OCI-M1 (cell line): ENCODE measurements at regions not wholly inside any gene's neighbourhood (a gene's known extent, or its start where the extent isn't known, plus 50 kb on each side); places are given as distances from the start of the nearest gene placed in this dataset.
A peak's percentile ranks its signal among the peaks of the same experiment; 100 is the strongest.
"Not testable (repeated sequence)": the region's sequence is repeated elsewhere in the genome, so short reads cannot be mapped to it uniquely, and the experiment has no call there.

Experiments used
- DNase-seq: peaks from one replicate; lab custom pipeline; 2025; lab: John Stamatoyannopoulos, UW

- DNase-seq = no peak
Observed at GRCh38 chr5:67941614-67942401, 273.7 kb upstream of the PIK3R1 start.

GRCh38 chr5:67935908-67936566, 279.5 kb upstream of the PIK3R1 start:
- peak; percentile 57 for DNase-seq

GRCh38 chr5:67934976-67935375, 280.6 kb upstream of the PIK3R1 start:
- no peak for DNase-seq

GRCh38 chr5:67925511-67925910, 290.0 kb upstream of the PIK3R1 start:
- DNase-seq = no peak

- no peak for DNase-seq
Observed at GRCh38 chr5:67921004-67921601, 294.5 kb upstream of the PIK3R1 start.

DNA sequence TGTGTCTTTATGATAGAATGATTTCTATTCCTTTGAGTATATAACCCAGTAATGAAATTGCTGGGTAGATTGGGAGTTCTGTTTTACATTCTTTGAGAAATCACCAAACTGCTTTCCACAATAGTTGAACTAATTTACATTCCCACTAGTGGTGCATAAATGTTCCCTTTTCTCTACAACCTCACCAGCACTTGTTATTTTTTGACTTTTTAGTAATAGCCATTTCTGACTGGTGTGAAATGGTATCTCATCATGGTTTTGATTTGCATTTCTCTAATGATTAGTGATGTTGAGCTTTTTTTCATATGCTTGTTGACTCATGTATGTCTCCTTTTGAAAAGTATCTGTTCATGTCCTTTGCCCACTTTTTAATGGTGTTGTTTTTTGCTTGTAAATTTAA, 296.0 kb upstream of the PIK3R1 start:
- DNase-seq = not testable (repeated sequence)

DNA sequence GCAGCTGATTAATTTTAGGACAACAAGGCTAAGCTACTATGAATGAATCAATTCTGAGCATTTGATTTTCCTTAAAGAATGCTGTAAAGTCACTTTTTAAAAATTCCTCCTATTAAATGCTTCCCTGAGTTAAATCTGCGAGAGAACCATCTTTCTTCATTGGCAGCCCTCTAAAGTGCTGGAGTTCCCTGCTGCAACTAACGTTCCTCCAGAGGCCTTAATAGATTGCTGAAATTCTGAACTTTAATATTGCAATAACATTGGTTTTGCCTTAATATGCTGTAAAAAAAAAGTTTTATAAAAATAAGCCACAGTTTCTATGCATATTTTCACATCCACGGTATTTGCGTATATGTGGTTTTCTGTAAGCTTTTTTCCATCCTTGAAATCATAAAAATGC, 298.0 kb upstream of the PIK3R1 start:
- DNase-seq = no peak

DNA sequence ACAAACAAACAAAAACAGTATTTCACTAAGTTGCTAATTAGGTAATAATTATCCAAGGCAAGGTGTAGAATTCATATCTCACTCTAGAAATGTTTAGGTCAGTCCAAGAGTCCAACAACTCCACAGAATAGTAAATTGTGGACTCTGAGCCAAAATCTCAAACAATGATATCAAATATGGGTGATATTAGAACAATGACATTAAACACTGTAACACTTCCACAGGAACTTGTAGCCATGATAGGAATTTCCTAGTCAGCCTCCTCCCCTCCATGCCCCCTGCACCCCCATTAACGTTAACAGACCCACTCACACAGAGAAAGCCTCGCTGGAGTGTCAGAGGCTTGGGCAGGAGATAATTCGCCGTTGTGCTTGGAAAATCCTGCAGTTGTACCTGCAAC, 305.0 kb upstream of the PIK3R1 start:
- no peak for DNase-seq

DNA sequence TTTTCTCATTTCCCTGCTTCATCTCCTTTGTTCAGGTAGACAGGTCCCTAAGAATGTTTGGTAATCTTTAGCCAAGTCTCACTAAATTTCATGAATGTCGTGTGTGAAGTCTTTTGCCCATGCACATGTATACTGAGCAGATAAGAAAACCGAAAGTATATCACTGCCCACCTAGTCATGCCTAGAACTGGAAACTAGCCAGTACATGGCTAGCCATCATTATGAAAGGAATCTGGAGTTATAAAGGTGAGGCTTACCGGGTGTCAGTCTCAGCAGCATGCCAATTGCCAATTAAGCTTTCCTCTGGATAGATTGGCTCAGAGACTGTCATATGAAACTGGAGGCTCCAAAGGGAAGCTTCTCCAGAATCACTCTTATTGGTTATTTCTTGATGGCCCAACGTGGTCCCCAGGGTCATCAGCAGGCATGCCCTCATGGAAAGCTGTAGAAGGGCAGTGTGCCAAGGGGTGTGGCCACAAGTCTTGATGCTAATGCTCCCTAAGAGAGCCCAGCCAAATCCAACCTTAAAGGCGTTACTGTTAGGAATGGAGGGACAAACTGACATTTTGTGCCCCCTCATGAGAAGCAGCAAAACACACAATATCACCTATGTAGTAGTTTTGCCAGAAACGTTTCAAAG, 307.3 kb upstream of the PIK3R1 start:
- peak; percentile 58 for DNase-seq

- no peak for DNase-seq
Observed at GRCh38 chr5:67904366-67904765, 311.2 kb upstream of the PIK3R1 start.

GRCh38 chr5:67903656-67904055, 311.9 kb upstream of the PIK3R1 start:
- DNase-seq = no peak

DNA sequence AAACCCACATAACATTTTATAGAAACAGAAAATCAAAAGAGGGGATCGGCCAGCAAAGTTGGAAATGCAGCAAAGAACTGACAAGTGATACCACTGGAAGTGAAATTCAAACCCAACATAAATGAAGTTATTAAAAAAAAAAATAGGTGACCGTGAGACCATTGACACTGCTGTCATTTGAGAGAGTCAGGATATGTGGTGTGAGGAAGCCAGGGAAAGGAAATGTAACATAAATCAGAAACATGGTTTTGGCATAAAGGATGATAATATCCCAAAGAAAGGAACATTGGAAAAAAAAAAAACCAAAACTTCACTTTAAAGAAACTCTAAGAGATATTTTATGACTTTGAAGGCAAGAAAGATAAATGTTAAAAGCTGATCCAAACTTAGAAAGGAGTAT, 312.4 kb upstream of the PIK3R1 start:
- DNase-seq = no peak

- DNase-seq = no peak
Observed at GRCh38 chr5:67902497-67902830, 313.1 kb upstream of the PIK3R1 start.

GRCh38 chr5:67901814-67902496, 313.6 kb upstream of the PIK3R1 start:
- DNase-seq = no peak

DNA sequence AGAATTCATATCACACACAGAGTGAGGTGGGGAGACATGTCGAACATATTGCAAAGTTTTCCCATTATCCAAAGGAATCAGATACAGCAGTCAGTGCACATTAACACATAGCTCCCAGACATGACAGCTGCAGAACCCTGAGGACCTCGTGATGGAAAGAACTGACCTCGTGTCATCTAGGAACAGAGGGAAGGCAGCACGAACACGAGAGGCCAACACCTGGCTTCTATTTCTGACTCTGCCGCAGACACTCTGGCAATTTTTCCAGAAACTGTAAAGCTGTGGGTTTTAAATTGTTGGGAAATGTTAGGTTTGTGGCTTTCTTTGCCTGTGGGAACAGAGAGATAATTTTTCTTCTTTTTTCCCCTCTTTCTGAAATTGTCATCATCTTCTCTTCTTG, 315.0 kb upstream of the PIK3R1 start:
- no peak for DNase-seq

DNA sequence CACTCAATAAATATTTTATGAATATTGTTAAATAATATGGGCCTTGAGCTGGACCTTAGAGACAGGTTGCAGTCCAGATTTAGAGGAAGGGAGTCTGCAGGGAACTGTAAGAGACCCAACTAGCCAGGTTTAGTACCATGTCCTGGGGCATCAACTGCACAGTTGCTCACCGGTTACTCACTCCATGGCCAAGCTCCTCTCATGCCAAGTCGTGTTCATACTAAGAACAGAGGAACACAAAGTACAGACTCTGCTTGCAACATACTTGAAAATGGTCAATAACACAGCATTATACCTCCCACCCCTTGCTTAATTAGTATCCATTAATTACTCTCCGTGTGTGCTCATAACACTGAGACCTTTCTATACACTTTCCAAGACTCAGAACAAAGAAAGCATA, 317.6 kb upstream of the PIK3R1 start:
- no peak for DNase-seq

DNA sequence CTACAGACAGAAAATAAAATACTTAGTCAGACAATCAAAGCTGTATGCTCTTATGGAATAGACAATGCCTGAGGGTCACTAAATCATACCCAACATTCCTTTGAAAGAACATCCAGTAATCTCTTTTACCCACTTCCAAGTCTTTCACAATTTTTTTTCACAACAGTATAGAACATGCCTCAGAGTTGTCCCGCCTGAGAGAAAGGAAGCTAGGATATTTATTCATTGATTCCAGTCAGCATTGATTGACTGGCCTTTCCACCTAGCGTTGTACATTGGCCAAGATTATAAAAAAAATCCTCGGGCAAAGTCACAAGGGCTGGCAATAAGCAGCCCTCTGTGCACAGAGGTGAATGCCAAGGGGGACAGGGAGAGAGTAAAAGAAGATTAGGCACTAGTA, 318.1 kb upstream of the PIK3R1 start:
- no peak for DNase-seq

DNA sequence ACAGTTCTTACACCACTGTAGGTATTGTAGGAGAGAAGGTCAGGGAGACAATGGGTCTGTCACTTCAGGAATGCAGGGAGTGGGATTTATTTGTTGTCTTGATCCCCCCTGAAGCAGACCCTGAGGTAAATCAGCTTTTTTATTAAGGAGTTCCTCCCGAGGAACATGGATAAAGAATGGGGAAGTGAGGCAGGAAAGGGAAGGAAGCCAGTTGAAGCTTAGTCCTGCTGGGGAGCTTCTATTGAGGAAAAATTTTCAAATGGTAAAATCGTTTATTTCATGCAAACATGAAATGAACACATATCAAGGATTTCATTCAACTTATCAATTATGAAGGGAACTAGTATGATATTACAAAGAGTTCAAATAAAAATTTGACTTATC, 318.6 kb upstream of the PIK3R1 start:
- DNase-seq = no peak

DNA sequence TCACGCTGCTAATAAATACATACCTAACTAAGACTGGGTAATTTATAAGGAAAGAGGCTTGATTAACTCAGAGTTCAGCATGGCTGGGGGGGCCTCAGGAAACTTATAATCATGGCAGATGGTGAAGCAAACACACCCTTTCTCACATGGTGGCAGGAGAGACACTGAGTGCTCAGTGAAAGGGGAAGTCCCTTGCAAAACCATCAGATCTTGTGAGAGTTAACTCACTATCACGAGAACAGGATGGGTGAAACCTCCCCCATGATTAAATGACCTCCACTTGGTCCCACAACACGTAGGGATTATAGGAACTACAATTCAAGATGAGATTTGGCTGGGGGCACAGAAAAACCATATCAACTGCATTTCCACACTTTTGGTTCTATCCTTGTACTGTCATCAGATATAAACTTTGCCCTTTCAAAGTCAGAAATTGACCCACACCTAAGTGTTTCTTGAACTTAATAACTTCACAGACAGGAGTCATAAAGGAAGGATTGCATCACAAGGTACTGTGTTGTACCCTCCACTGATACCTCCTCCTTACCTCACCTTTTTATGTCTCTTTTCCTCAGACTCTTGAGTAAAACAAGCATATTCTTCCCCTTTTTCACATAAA, 319.1 kb upstream of the PIK3R1 start:
- DNase-seq = peak; percentile 84

DNA sequence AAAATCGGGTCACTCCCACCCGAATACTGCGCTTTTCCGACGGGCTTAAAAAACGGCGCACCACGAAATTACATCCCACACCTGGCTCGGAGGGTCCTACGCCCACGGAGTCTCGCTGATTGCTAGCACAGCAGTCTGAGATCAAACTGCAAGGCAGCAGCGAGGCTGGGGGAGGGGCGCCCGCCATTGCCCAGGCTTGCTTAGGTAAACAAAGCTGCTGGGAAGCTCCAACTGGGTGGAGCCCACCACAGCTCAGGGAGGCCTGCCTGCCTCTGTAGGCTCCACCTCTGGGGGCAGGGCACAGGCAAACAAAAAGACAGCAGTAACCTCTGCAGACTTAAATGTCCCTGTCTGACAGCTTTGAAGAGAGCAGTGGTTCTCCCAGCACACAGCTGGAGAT, 325.7 kb upstream of the PIK3R1 start:
- DNase-seq = not testable (repeated sequence)

GRCh38 chr5:67887748-67888161, 327.8 kb upstream of the PIK3R1 start:
- peak; percentile 66 for DNase-seq

- no peak for DNase-seq
Observed at GRCh38 chr5:67886761-67887160, 328.8 kb upstream of the PIK3R1 start.
